ENCODE measurements at regions not wholly inside any gene's neighbourhood (a gene's known extent, or its start where the extent isn't known, plus 50 kb on each side); places are given as distances from the start of the nearest gene placed in this dataset.

DNA sequence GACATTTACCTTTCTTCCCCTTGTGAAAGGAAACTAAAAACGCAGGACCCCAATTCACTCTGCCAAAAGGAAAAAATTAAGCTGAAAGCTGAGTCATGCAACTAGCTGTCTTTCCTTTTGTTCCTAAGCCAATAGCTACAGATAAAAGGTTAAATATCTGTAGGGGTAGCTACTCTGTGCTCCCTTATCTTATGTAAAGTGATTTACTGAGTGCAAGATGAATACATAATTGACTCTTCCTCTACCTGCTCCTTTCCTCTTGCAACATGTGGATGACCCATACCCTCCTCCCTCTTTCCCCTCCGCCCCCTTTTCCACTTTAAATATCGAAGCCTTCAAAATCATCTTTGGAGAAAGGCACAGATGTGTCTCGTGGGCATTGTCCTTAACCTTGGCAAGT lies 68.0 kb upstream of the ZNF157 start:
- DNase-seq = no peak

DNA sequence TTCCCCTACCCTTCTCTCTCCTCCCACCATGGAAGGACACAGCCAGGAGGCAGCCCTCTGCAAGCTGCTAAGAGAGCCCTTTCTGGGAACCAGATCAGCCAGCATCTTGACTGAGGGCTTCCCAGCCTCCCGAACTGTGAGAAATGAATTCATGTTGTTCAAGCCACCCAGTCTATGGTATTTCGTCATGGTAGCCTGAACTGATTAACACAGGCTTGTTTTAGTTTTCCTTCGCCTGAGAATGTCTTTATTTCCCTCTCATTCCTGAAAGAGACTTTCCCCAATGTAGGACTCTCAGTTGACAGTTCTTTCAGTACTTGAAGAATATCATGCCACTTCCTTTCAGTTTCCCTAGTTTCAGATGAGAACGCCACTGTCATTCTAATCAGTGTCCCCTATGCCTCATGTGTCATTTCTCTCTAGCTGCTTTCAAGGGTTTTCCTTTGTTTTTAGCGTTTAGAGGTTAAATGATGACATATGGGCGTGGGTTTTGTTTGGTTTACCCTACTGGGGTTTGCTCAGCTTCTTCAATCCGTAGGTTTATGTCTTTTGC lies 63.8 kb upstream of the ZNF157 start:
- DNase-seq = peak; percentile 13

GRCh38 chrX:47311932-47312774 lies 58.2 kb upstream of the ZNF157 start:
- DNase-seq = peak; percentile 57

DNA sequence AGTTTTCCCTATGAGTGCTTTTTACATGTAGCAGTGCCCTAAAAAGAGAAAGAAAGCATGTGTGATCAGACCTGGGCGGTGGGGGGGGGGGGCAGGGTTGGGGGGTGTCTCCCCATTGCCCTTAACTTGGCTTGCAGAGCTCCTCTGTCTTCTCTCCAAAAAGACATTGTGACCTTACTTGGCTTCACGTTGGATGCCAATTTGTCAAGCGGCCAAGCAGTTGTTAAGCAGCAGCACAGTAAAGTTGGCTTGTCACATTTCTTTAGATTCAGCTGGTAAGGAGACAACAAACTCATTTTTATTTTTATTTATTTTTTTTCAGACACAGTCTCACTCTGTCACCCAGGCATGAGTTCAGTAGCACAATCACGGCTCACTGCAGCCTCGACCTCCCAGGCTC lies 57.3 kb upstream of the ZNF157 start:
- no peak for DNase-seq

- no peak for DNase-seq
Measured at GRCh38 chrX:47316276-47317025, 53.9 kb upstream of the ZNF157 start.
